ENCODE measurements at regions not wholly inside any gene's neighbourhood (a gene's known extent, or its start where the extent isn't known, plus 50 kb on each side); places are given as distances from the start of the nearest gene placed in this dataset.

GRCh38 chr6:166679566-166679965 lies 52.5 kb upstream of the RPS6KA2 start:
- TF ChIP-seq, protein P1, sequence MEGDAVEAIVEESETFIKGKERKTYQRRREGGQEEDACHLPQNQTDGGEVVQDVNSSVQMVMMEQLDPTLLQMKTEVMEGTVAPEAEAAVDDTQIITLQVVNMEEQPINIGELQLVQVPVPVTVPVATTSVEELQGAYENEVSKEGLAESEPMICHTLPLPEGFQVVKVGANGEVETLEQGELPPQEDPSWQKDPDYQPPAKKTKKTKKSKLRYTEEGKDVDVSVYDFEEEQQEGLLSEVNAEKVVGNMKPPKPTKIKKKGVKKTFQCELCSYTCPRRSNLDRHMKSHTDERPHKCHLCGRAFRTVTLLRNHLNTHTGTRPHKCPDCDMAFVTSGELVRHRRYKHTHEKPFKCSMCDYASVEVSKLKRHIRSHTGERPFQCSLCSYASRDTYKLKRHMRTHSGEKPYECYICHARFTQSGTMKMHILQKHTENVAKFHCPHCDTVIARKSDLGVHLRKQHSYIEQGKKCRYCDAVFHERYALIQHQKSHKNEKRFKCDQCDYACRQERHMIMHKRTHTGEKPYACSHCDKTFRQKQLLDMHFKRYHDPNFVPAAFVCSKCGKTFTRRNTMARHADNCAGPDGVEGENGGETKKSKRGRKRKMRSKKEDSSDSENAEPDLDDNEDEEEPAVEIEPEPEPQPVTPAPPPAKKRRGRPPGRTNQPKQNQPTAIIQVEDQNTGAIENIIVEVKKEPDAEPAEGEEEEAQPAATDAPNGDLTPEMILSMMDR (IDR thresholded peaks at IDR 0.05) = no peak
- no peak for TF ChIP-seq POLR2A (IDR thresholded peaks at IDR 0.05)
